GM13976 (cell line): ENCODE measurements at regions not wholly inside any gene's neighbourhood (a gene's known extent, or its start where the extent isn't known, plus 50 kb on each side); places are given as distances from the start of the nearest gene placed in this dataset.

ENCODE experiments used
- DNase-seq: peaks from one replicate; pipeline ENCODE4 v3.0.0; 2012; ENCODE audit warnings: low spot score
- in situ Hi-C: fragments of 300-500 bp; cut with MboI; formaldehyde crosslinking; loops from one replicate; pipeline ENCODE4 v1.12.0; 2022; ENCODE audit warnings: low sequenced_read_pairs, mixed read lengths, inconsistent platforms; ENCODE audit not compliant: unreplicated experiment
- TF ChIP-seq, protein P1 (sequence below): IDR thresholded peaks from 2 replicates; pipeline ENCODE4 v1.5.1; 2012; ENCODE audit warnings: borderline replicate concordance, mild to moderate bottlenecking; ENCODE audit not compliant: insufficient read depth; ENCODE audit errors: extremely low read depth, missing control alignments, control extremely low read depth

DNA sequence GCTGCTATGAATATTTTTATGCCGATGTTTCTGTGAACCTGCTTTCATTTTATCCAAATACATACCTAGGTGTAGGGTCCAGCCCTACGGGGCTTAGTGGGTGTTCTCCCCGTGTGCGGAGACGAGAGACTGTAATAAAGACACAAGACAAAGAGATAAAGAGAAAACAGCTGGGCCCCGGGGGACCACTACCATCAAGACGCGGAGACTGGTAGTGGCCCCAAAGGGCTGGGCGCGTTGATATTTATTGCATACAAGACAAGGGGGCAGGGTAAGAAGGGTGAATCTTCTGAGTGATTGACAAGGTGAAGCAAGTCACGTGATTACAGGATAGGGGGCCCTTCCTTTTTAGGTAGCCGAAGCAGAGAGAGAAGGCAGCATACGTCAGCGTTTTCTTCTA is 920.1 kb downstream of the BRD1 start:
- DNase-seq = no peak
- TF ChIP-seq, protein P1, sequence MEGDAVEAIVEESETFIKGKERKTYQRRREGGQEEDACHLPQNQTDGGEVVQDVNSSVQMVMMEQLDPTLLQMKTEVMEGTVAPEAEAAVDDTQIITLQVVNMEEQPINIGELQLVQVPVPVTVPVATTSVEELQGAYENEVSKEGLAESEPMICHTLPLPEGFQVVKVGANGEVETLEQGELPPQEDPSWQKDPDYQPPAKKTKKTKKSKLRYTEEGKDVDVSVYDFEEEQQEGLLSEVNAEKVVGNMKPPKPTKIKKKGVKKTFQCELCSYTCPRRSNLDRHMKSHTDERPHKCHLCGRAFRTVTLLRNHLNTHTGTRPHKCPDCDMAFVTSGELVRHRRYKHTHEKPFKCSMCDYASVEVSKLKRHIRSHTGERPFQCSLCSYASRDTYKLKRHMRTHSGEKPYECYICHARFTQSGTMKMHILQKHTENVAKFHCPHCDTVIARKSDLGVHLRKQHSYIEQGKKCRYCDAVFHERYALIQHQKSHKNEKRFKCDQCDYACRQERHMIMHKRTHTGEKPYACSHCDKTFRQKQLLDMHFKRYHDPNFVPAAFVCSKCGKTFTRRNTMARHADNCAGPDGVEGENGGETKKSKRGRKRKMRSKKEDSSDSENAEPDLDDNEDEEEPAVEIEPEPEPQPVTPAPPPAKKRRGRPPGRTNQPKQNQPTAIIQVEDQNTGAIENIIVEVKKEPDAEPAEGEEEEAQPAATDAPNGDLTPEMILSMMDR = no peak
- in situ Hi-C loops = no loop called here

GRCh38 chr22:48906216-48906835 is 921.3 kb downstream of the BRD1 start:
- in situ Hi-C loops = no loop called here
- DNase-seq = no peak
- TF ChIP-seq, protein P1 = no peak

DNA sequence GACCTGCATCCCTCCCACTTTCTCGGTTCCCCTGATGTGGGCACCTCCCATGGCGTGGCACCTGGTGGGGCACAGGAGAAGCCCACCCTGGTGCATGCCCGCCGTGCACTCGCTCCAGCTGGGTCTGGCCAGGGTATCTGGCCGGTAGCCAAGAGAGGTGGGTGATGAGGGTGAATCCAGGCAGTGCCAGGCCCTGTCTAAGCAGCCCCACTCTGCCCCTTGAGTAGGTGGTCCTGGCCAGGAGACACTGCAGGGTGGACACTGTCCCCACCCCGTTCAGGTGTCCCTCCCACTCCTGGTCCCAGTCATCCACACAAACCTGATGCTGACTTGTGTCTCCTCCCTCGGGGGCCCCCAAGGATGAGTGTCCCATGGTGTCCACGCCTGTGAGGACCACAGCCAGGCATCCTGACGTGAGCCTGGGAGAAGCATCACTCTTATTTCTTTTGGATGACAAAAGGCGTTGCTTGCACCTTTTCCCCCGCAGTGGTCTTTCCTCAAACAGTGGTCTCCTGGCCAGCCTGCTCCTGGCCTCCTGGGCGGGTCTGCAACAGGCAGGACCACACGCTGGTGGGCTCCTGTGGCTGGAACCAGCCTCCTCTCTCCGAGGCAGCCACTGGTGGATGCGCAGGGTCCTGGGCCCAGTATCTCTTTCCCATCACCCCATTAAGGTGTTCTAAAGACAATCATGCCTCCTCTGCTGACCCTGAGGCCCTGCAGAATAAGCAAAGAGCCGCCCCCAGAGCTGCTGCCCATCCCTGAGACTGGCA is 922.3 kb downstream of the BRD1 start:
- in situ Hi-C loops = no loop called here
- DNase-seq = no peak
- TF ChIP-seq, protein P1 = no peak

DNA sequence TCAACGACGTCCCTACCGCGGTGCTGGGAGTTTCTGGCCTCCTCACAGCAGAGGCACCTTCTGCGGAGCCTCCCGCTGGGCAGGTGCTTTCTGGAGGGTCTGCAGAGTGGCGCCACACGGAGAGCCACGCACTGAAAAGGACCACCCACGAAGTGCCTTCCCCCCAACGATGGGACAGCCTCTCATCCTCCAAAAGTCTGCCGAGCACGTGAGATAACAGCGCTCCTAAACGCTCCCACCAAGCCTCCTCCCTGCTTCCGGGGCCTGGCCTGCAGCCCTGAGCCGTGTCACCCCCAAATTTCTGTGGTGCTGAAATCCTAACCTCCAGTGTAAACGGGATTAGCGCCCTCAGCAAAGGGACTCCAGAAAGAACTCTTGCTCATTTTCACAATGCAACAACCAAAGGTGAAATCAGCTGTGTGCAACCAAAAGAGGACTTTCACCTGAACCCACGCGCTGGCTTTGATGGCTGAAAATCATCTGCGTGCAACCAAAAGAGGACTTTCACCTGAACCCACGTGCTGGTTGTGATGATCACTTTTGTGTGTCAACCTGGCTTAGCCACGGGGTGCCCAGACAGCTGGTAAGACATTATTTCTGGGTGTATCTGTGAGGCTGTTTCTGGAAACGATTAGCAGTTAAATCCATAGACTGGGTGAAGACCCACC is 924.6 kb downstream of the BRD1 start:
- in situ Hi-C loops = no loop called here
- DNase-seq = no peak
- TF ChIP-seq, protein P1 = no peak

- TF ChIP-seq, protein P1 = no peak
- DNase-seq = no peak
- in situ Hi-C loops = no loop called here
Observed at GRCh38 chr22:48902001-48902869, 925.4 kb downstream of the BRD1 start.

- peak; percentile 10 for DNase-seq
- TF ChIP-seq, protein P1 = no peak
- in situ Hi-C loops = no loop called here
Observed at GRCh38 chr22:48901324-48901723, 926.3 kb downstream of the BRD1 start.
